ENCODE measurements at regions not wholly inside any gene's neighbourhood (a gene's known extent, or its start where the extent isn't known, plus 50 kb on each side); places are given as distances from the start of the nearest gene placed in this dataset.

DNA sequence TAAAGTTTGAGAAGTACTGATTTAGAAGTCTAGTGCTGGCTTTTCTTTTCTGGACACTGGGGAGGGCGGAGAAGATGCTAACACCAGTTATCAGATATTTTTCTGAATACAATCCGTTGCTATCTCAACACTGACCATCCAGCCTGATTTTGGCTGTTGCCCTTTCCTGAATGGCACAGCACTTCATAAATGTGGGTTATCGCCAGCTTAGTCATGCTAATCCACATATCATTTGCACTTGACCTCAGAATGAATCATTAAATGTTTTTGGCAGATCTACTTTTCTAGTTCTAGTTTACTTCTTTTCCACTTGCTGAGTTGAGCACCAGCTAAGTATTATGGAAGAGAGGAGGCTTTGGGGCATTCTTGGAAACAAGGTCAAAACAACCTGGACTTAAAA, 60.8 kb upstream of the ESX1 start:
- Histone ChIP-seq H3K4me3 (no peak overlapping the region), H3K27ac (no peak overlapping the region)
- TF ChIP-seq, protein P1, sequence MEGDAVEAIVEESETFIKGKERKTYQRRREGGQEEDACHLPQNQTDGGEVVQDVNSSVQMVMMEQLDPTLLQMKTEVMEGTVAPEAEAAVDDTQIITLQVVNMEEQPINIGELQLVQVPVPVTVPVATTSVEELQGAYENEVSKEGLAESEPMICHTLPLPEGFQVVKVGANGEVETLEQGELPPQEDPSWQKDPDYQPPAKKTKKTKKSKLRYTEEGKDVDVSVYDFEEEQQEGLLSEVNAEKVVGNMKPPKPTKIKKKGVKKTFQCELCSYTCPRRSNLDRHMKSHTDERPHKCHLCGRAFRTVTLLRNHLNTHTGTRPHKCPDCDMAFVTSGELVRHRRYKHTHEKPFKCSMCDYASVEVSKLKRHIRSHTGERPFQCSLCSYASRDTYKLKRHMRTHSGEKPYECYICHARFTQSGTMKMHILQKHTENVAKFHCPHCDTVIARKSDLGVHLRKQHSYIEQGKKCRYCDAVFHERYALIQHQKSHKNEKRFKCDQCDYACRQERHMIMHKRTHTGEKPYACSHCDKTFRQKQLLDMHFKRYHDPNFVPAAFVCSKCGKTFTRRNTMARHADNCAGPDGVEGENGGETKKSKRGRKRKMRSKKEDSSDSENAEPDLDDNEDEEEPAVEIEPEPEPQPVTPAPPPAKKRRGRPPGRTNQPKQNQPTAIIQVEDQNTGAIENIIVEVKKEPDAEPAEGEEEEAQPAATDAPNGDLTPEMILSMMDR (IDR thresholded peaks at IDR 0.05): no peak
- DNase-seq (ENCODE audit: low spot score): no peak

DNA sequence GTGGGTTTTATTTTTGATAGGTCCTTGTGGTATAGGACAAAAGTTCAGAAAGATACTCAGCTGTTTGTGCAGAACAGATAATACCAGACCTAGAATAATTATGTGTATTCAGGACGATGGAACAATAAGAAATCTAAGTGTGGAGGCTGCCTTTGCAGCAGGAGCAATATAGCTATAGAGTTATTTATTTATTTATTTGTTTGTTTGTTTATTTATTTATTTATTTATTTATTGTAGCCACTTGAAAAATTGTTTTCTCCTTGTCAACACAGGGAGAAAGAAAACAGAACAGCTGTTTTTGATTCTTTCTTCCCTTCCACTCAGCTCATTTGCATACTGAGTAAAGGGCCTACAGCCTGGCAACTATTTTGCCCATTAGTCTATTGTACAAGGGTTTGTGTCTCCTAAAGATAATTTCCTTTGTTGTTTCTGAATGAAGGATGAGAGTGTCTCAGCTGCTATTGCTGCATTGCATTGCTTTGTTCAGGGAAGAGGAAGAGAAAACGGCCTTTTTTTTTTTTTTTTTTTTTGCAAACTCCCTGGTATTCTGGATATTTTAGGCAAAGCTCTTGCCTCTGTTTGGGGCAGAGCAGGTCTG, 56.0 kb upstream of the ESX1 start:
- TF ChIP-seq, protein P1 (IDR thresholded peaks at IDR 0.05): no peak
- Histone ChIP-seq H3K27ac (no peak overlapping the region), H3K4me3 (no peak overlapping the region)
- no peak for DNase-seq (ENCODE audit: low spot score)

DNA sequence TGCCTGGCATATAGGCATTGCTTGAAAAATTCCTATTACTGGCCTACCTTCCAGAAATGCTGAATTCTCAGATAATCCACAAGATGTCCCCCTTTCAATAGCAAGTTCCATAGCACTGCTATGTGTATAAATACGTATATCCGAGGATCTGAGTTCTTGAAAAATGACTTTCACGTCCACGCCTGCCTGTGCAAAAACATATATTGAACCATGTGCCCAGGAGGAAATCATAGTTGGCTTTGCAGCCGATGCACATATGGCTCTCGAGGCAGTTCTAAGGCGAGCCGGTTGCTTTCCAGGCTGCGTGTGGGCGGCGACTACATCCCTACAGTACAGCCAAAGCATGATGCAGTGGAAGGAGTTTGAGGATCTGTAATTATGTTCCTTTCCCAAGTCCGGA, 55.4 kb upstream of the ESX1 start:
- TF ChIP-seq, protein P1 (IDR thresholded peaks at IDR 0.05): no peak
- DNase-seq (ENCODE audit: low spot score): no peak
- peak overlapping the region; percentile 48 for H3K4me3 ChIP-seq

DNA sequence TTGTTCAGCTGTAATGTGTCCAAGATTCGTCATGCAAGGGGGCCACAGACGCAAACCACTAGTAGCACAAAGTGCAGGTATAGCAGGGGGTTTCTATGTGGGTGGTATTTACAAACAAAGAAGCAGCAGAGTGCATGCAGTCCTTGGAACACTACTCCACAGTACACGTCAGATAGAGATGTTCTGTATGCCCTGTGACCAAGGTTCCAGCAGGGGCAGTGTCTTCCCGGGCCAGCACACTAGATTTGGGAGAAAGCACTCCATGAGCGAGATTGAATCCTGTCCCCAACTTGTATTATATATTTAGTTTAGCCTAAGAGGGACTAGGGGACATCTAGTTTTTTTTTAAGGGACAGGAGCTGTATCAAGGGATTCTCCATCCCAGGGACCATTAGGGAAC, 54.4 kb upstream of the ESX1 start:
- TF ChIP-seq, protein P1 (IDR thresholded peaks at IDR 0.05): no peak
- DNase-seq (ENCODE audit: low spot score): no peak
- Histone ChIP-seq H3K4me3 (no peak overlapping the region), H3K27ac (no peak overlapping the region)

More for the DNA sequence above, 55.4 kb upstream of the ESX1 start:
- no peak overlapping the region for H3K27ac ChIP-seq

DNA sequence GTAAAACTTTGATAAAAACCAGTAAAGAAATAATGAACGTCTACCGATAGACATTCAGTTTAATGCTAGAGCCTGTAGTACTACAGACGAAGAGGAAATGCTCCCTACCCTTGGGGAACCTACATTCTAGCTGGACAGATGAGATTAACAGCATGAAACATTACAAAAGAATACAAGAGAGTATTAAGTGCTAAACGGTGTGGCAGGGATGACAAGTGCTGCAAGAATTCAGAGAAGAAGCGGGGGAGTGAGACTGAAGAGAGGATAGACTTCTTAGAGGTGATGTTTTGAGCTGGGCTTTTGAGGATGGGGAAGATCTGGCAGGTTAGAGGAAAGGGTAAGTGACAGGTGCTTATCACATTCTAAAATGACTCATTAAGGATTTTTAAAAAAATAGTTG, 52.6 kb upstream of the ESX1 start:
- DNase-seq (ENCODE audit: low spot score): no peak
- TF ChIP-seq, protein P1 (IDR thresholded peaks at IDR 0.05): no peak
- Histone ChIP-seq H3K4me3 (no peak overlapping the region), H3K27ac (no peak overlapping the region)

DNA sequence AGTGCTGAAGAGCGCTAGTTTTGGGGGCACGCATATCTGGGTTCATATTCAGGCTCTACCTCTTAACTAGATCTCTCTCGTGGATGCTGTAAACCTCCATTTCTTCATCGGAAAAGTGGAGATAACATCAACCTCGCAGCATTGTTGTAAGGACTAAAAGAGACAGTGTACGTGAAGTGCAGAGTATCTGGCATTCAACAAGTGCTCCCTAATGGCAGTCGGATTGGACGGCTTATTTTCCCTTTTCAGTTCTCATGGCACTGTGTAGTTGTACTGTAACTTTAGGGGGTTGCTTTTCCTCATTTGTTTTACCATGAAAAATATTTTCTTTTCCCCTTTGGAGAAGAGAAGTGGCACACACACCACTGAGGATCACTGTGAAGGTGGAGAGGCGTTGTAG, 51.4 kb upstream of the ESX1 start:
- no peak overlapping the region for H3K27ac ChIP-seq
- no peak for DNase-seq (ENCODE audit: low spot score)
- no peak overlapping the region for H3K4me3 ChIP-seq
- TF ChIP-seq, protein P1 (IDR thresholded peaks at IDR 0.05): no peak

All from coronary artery (tissue), 2 donors.